HFF-Myc (cell line): ENCODE measurements at regions not wholly inside any gene's neighbourhood (a gene's known extent, or its start where the extent isn't known, plus 50 kb on each side); places are given as distances from the start of the nearest gene placed in this dataset.

Source experiments
- DNase-seq: peaks from one replicate; pipeline ENCODE4 v3.0.0-alpha.2; 2011; ENCODE audit warnings: low read depth; ENCODE audit errors: extremely low read depth
- H3K4me3 ChIP-seq: replicated peaks from 2 replicates; pipeline ENCODE4 v1.5.1; 2011; ENCODE audit warnings: low read depth, mild to moderate bottlenecking, control low read depth, low read length
- CTCF ChIP-seq: IDR thresholded peaks from 2 replicates; pipeline ENCODE4 v1.5.1; 2012; ENCODE audit warnings: mild to moderate bottlenecking, low read depth, low read length, control low read depth; ENCODE audit errors: missing control alignments

- no peak for TF ChIP-seq CTCF
- no peak for DNase-seq
- H3K4me3 ChIP-seq: no peak overlapping the region
Measured at GRCh38 chr16:8346294-8346693, 244.0 kb downstream of the TMEM114 start.

- TF ChIP-seq CTCF: no peak
- no peak overlapping the region for H3K4me3 ChIP-seq
- no peak for DNase-seq
Measured at GRCh38 chr16:8342276-8342675, 248.0 kb downstream of the TMEM114 start.

GRCh38 chr16:8330761-8331160 is 259.6 kb downstream of the TMEM114 start:
- H3K4me3 ChIP-seq: no peak overlapping the region
- DNase-seq: no peak
- TF ChIP-seq CTCF: no peak

GRCh38 chr16:8326232-8326631 is 264.1 kb downstream of the TMEM114 start:
- TF ChIP-seq CTCF: no peak
- DNase-seq: no peak
- H3K4me3 ChIP-seq: no peak overlapping the region

- DNase-seq: no peak
- no peak for TF ChIP-seq CTCF
- H3K4me3 ChIP-seq: no peak overlapping the region
Measured at GRCh38 chr16:8323153-8323552, 267.2 kb downstream of the TMEM114 start.

- no peak for DNase-seq
- H3K4me3 ChIP-seq: no peak overlapping the region
- no peak for TF ChIP-seq CTCF
Measured at GRCh38 chr16:8320131-8320530, 270.2 kb downstream of the TMEM114 start.

GRCh38 chr16:8310816-8311215 is 279.5 kb downstream of the TMEM114 start:
- no peak for DNase-seq
- TF ChIP-seq CTCF: no peak
- H3K4me3 ChIP-seq: no peak overlapping the region
